ENCODE measurements at regions not wholly inside any gene's neighbourhood (a gene's known extent, or its start where the extent isn't known, plus 50 kb on each side); places are given as distances from the start of the nearest gene placed in this dataset.

- ChIA-PET CTCF (interaction anchor here (2.1 to 3.9 kb wide), 3 partner anchors 16 to 284 kb away, joined by 7 to 31 read pairs (median 9); no protein-coding TSS in a partner anchor), POLR2A (no interaction called here)
Observed at GRCh38 chr17:68179236-68179925, 68.5 kb upstream of the AMZ2 start.

- ChIA-PET POLR2A (interaction anchor here (0.6 to 4.1 kb wide), 2 partner anchors 16 to 20 kb away, joined by 5 to 16 read pairs; no protein-coding TSS in a partner anchor), CTCF (interaction anchor here (1.0 to 3.9 kb wide), 4 partner anchors 16 to 283 kb away, joined by 3 to 31 read pairs (median 8); no protein-coding TSS in a partner anchor)
Observed at GRCh38 chr17:68179926-68180285, 67.9 kb upstream of the AMZ2 start.

GRCh38 chr17:68182011-68182306, 65.9 kb upstream of the AMZ2 start:
- POLR2A ChIA-PET, result interaction anchor here (0.7 to 4.1 kb wide), 6 partner anchors 15 to 278 kb away, joined by 3 to 16 read pairs (median 5); partner anchors contain the start of genes ARSG and SLC16A6
- CTCF ChIA-PET, result interaction anchor here (0.6 to 3.9 kb wide), 7 partner anchors 18 to 283 kb away, joined by 3 to 31 read pairs (median 4); partner anchors contain the start of gene WIPI1

- ChIA-PET CTCF (interaction anchor here (0.6 to 3.9 kb wide), 3 partner anchors 17 to 274 kb away, joined by 3 to 31 read pairs (median 4); partner anchors contain the start of gene WIPI1), POLR2A (interaction anchor here (0.6 to 4.1 kb wide), 7 partner anchors 14 to 709 kb away, joined by 3 to 22 read pairs (median 7); partner anchors contain the start of gene AMZ2)
Observed at GRCh38 chr17:68182940-68183551, 64.8 kb upstream of the AMZ2 start.

- ChIA-PET POLR2A (interaction anchor here (1.4 to 4.1 kb wide), 3 partner anchors 14 to 64 kb away, joined by 7 to 22 read pairs (median 16); partner anchors contain the start of gene AMZ2), CTCF (interaction anchor here (1.4 to 3.1 kb wide), 6 partner anchors 12 to 273 kb away, joined by 3 to 28 read pairs (median 8); partner anchors contain the start of gene WIPI1)
Observed at GRCh38 chr17:68184141-68184571, 63.7 kb upstream of the AMZ2 start.

GRCh38 chr17:68184816-68185436, 62.9 kb upstream of the AMZ2 start:
- ChIA-PET CTCF (interaction anchor here (1.5 to 3.1 kb wide), 6 partner anchors 11 to 253 kb away, joined by 3 to 28 read pairs (median 10); no protein-coding TSS in a partner anchor), POLR2A (interaction anchor here (1.4 to 3.2 kb wide), 2 partner anchors 13 to 63 kb away, joined by 7 to 22 read pairs; partner anchors contain the start of gene AMZ2)

- ChIA-PET CTCF (interaction anchor here (0.7 to 3.1 kb wide), 8 partner anchors 10 to 89 kb away, joined by 3 to 28 read pairs (median 6); no protein-coding TSS in a partner anchor), POLR2A (interaction anchor here (3.2 kb wide), 1 partner anchor 62 kb away, joined by 22 read pairs; the partner anchor contains the start of gene AMZ2)
Observed at GRCh38 chr17:68185820-68186219, 62.0 kb upstream of the AMZ2 start.

- POLR2A ChIA-PET, result no interaction called here
Observed at GRCh38 chr17:68190495-68190894, 57.3 kb upstream of the AMZ2 start.

GRCh38 chr17:68195667-68196393, 52.0 kb upstream of the AMZ2 start:
- ChIA-PET CTCF (interaction anchor here (2.5 kb wide), 2 partner anchors 11 to 15 kb away, joined by 7 to 11 read pairs; no protein-coding TSS in a partner anchor), POLR2A (interaction anchor here (1.6 to 1.9 kb wide), 2 partner anchors 13 to 52 kb away, joined by 3 to 8 read pairs; partner anchors contain the start of gene AMZ2)

More at GRCh38 chr17:68190495-68190894, 57.3 kb upstream of the AMZ2 start:
- CTCF ChIA-PET, result interaction anchor here (0.6 to 1.9 kb wide), 3 partner anchors 10 to 416 kb away, joined by 3 to 7 read pairs (median 5); no protein-coding TSS in a partner anchor

- ChIA-PET POLR2A (interaction anchor here (0.7 to 1.9 kb wide), 3 partner anchors 13 to 51 kb away, joined by 3 to 8 read pairs (median 3); partner anchors contain the start of gene AMZ2), CTCF (interaction anchor here (1.5 to 2.5 kb wide), 3 partner anchors 11 to 53 kb away, joined by 4 to 11 read pairs (median 7); no protein-coding TSS in a partner anchor)
Observed at GRCh38 chr17:68196394-68197090, 51.3 kb upstream of the AMZ2 start.

GRCh38 chr17:68197091-68197996, 50.5 kb upstream of the AMZ2 start:
- ChIA-PET CTCF (interaction anchor here (1.3 to 2.5 kb wide), 4 partner anchors 12 to 52 kb away, joined by 4 to 11 read pairs (median 6); no protein-coding TSS in a partner anchor), POLR2A (interaction anchor here (0.6 to 1.9 kb wide), 6 partner anchors 11 to 51 kb away, joined by 3 to 8 read pairs (median 3); partner anchors contain the start of gene AMZ2)

GRCh38 chr17:68197997-68198930, 49.6 kb upstream of the AMZ2 start:
- ChIA-PET CTCF (interaction anchor here (1.0 to 3.5 kb wide), 6 partner anchors 13 to 264 kb away, joined by 3 to 28 read pairs (median 7); partner anchors contain the start of gene AMZ2), POLR2A (interaction anchor here (1.0 to 2.4 kb wide), 3 partner anchors 14 to 17 kb away, joined by 3 to 16 read pairs (median 7); no protein-coding TSS in a partner anchor)
